WTC11 (cell line): ENCODE measurements at regions not wholly inside any gene's neighbourhood (a gene's known extent, or its start where the extent isn't known, plus 50 kb on each side); places are given as distances from the start of the nearest gene placed in this dataset.

ENCODE experiments used
- ATF1 ChIP-seq: sonication (generic); formaldehyde crosslinking; IDR thresholded peaks from 2 replicates; pipeline ENCODE4 v1.8.1; 2023; ENCODE audit warnings: mild to moderate bottlenecking, moderate library complexity, missing genetic modification reagents
- CREM ChIP-seq: sonication (generic); formaldehyde crosslinking; IDR thresholded peaks from 2 replicates; pipeline ENCODE4 v1.8.1; 2022; ENCODE audit warnings: mild to moderate bottlenecking, missing genetic modification reagents, moderate library complexity
- CTCF ChIP-seq: fragments of 200-600 bp; IDR thresholded peaks from 2 replicates; pipeline ENCODE4 v1.8.0; 2022; ENCODE audit warnings: antibody characterized with exemption
- FOXJ3 ChIP-seq: sonication (generic); formaldehyde crosslinking; IDR thresholded peaks from 2 replicates; pipeline ENCODE4 v1.9.0; 2021; ENCODE audit warnings: missing genetic modification reagents, mild to moderate bottlenecking, borderline replicate concordance
- MXD4 ChIP-seq: fragments of 250-450 bp; sonication (Bioruptor Pico); IDR thresholded peaks from 2 replicates; pipeline ENCODE4 v1.8.0; 2021; ENCODE audit warnings: mild to moderate bottlenecking, moderate library complexity, borderline replicate concordance
- NFYB ChIP-seq: sonication (generic); formaldehyde crosslinking; conservative IDR thresholded peaks from 2 replicates; pipeline ENCODE4 v1.8.0; 2022; ENCODE audit warnings: low read depth, missing genetic modification reagents
- NR2C2 ChIP-seq: sonication (generic); formaldehyde crosslinking; IDR thresholded peaks from 2 replicates; pipeline ENCODE4 v1.8.0; 2022; ENCODE audit warnings: mild to moderate bottlenecking, missing genetic modification reagents
- TF ChIP-seq, protein P1 (sequence below): sonication (generic); formaldehyde crosslinking; IDR thresholded peaks from 2 replicates; pipeline ENCODE4 v1.8.1; 2022; ENCODE audit warnings: low read depth, missing genetic modification reagents, borderline replicate concordance
- TF ChIP-seq, protein P2 (sequence below): sonication (generic); formaldehyde crosslinking; conservative IDR thresholded peaks from 2 replicates; pipeline ENCODE4 v1.8.1; 2022; ENCODE audit warnings: mild to moderate bottlenecking, missing genetic modification reagents
- TF ChIP-seq, protein P3 (sequence below): sonication (generic); formaldehyde crosslinking; IDR thresholded peaks from 2 replicates; pipeline ENCODE4 v1.8.0; 2022; ENCODE audit warnings: missing genetic modification reagents

GRCh38 chr7:123275036-123275753, 75.4 kb upstream of the SLC13A1 start:
- no peak for TF ChIP-seq CTCF
- TF ChIP-seq MXD4 (CRISPR knock-in tag), result no peak
- no peak for TF ChIP-seq CREM (CRISPR knock-in tag)
- TF ChIP-seq NFYB (CRISPR knock-in tag), result no peak
- TF ChIP-seq, protein P1, sequence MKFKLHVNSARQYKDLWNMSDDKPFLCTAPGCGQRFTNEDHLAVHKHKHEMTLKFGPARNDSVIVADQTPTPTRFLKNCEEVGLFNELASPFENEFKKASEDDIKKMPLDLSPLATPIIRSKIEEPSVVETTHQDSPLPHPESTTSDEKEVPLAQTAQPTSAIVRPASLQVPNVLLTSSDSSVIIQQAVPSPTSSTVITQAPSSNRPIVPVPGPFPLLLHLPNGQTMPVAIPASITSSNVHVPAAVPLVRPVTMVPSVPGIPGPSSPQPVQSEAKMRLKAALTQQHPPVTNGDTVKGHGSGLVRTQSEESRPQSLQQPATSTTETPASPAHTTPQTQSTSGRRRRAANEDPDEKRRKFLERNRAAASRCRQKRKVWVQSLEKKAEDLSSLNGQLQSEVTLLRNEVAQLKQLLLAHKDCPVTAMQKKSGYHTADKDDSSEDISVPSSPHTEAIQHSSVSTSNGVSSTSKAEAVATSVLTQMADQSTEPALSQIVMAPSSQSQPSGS, result no peak
- TF ChIP-seq, protein P2, sequence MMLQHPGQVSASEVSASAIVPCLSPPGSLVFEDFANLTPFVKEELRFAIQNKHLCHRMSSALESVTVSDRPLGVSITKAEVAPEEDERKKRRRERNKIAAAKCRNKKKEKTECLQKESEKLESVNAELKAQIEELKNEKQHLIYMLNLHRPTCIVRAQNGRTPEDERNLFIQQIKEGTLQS, result no peak
- no peak for TF ChIP-seq FOXJ3 (CRISPR knock-in tag)
- no peak for TF ChIP-seq ATF1 (CRISPR knock-in tag)
- TF ChIP-seq NR2C2, result no peak
- TF ChIP-seq, protein P3, sequence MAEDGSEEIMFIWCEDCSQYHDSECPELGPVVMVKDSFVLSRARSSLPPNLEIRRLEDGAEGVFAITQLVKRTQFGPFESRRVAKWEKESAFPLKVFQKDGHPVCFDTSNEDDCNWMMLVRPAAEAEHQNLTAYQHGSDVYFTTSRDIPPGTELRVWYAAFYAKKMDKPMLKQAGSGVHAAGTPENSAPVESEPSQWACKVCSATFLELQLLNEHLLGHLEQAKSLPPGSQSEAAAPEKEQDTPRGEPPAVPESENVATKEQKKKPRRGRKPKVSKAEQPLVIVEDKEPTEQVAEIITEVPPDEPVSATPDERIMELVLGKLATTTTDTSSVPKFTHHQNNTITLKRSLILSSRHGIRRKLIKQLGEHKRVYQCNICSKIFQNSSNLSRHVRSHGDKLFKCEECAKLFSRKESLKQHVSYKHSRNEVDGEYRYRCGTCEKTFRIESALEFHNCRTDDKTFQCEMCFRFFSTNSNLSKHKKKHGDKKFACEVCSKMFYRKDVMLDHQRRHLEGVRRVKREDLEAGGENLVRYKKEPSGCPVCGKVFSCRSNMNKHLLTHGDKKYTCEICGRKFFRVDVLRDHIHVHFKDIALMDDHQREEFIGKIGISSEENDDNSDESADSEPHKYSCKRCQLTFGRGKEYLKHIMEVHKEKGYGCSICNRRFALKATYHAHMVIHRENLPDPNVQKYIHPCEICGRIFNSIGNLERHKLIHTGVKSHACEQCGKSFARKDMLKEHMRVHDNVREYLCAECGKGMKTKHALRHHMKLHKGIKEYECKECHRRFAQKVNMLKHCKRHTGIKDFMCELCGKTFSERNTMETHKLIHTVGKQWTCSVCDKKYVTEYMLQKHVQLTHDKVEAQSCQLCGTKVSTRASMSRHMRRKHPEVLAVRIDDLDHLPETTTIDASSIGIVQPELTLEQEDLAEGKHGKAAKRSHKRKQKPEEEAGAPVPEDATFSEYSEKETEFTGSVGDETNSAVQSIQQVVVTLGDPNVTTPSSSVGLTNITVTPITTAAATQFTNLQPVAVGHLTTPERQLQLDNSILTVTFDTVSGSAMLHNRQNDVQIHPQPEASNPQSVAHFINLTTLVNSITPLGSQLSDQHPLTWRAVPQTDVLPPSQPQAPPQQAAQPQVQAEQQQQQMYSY, result no peak
